HepG2 (cell line): ENCODE measurements at regions not wholly inside any gene's neighbourhood (a gene's known extent, or its start where the extent isn't known, plus 50 kb on each side); places are given as distances from the start of the nearest gene placed in this dataset.

Experiments
- CEBPG ChIP-seq: IDR thresholded peaks from 2 replicates; pipeline ENCODE4 v1.6.1; 2016
- ELF1 ChIP-seq: sonication (generic); formaldehyde crosslinking; IDR thresholded peaks from 2 replicates; pipeline ENCODE4 v1.4.0; 2020; ENCODE audit warnings: missing genetic modification reagents
- ERF ChIP-seq: IDR thresholded peaks from 2 replicates; pipeline ENCODE4 v1.6.1; 2018; ENCODE audit warnings: missing biosample characterization, missing genetic modification reagents
- IRF2 ChIP-seq: IDR thresholded peaks from 2 replicates; pipeline ENCODE4 v1.6.1; 2018; ENCODE audit warnings: missing genetic modification reagents, missing compliant biosample characterization
- KAT8 ChIP-seq: IDR thresholded peaks from 2 replicates; pipeline ENCODE4 v1.6.1; 2016; ENCODE audit warnings: missing genetic modification reagents, missing compliant biosample characterization
- MIER2 ChIP-seq: IDR thresholded peaks from 2 replicates; pipeline ENCODE4 v1.6.1; 2016; ENCODE audit warnings: missing biosample characterization, missing genetic modification reagents
- POGZ ChIP-seq: sonication (generic); formaldehyde crosslinking; IDR thresholded peaks from 2 replicates; pipeline ENCODE4 v1.4.0; 2020; ENCODE audit warnings: mild to moderate bottlenecking, missing genetic modification reagents
- RAD21 ChIP-seq: fragments of 450-650 bp; formaldehyde crosslinking; IDR thresholded peaks from 2 replicates; pipeline ENCODE4 v1.5.0; 2020; ENCODE audit warnings: mild to moderate bottlenecking
- RXRB ChIP-seq: IDR thresholded peaks from 2 replicates; pipeline ENCODE4 v1.6.1; 2016; ENCODE audit warnings: borderline replicate concordance, missing genetic modification reagents, missing compliant biosample characterization
- SALL1 ChIP-seq: sonication (generic); formaldehyde crosslinking; IDR thresholded peaks from 2 replicates; pipeline ENCODE4 v1.8.0; 2022; ENCODE audit warnings: mild to moderate bottlenecking, missing genetic modification reagents
- SIX4 ChIP-seq: sonication (generic); formaldehyde crosslinking; IDR thresholded peaks from 2 replicates; pipeline ENCODE4 v1.4.0; 2020; ENCODE audit warnings: missing genetic modification reagents
- SMC3 ChIP-seq: IDR thresholded peaks from 2 replicates; pipeline ENCODE4 v1.6.1; 2011; ENCODE audit warnings: low read length, improper control_type of control experiment
- SOX6 ChIP-seq, 2 experiments: fragments of 450-650 bp in 1 of 2; sonication (generic) in 1 of 2; formaldehyde crosslinking in 1 of 2; IDR thresholded peaks; 2 replicates each; pipeline versions ENCODE4 v1.4.0 to v1.6.1; 2017 to 2020; ENCODE audit warnings: antibody characterized with exemption in 1 of 2, mild to moderate bottlenecking in 1 of 2, missing genetic modification reagents in 1 of 2
- TEAD3 ChIP-seq: optimal IDR thresholded peaks from 2 replicates; pipeline ENCODE3; 2016; ENCODE audit warnings: borderline replicate concordance
- YY1 ChIP-seq: IDR thresholded peaks from 2 replicates; pipeline ENCODE4 v1.6.1; 2011; ENCODE audit warnings: low read length, low read depth, moderate library complexity, mild to moderate bottlenecking; ENCODE audit not compliant: insufficient read depth, insufficient replicate concordance
- ZMYM3 ChIP-seq: sonication (generic); formaldehyde crosslinking; IDR thresholded peaks from 2 replicates; pipeline ENCODE4 v1.5.1; 2020; ENCODE audit warnings: mild to moderate bottlenecking, missing genetic modification reagents
- ZNF205 ChIP-seq: IDR thresholded peaks from 2 replicates; pipeline ENCODE4 v1.6.1; 2018; ENCODE audit warnings: missing biosample characterization, missing genetic modification reagents
- ZNF331 ChIP-seq: sonication (generic); formaldehyde crosslinking; IDR thresholded peaks from 2 replicates; pipeline ENCODE4 v1.4.0; 2020; ENCODE audit warnings: missing genetic modification reagents
- ZNF33B ChIP-seq: sonication (generic); formaldehyde crosslinking; IDR thresholded peaks from 2 replicates; pipeline ENCODE4 v1.5.1; 2020; ENCODE audit warnings: mild to moderate bottlenecking, missing genetic modification reagents
- ZNF451 ChIP-seq: sonication (generic); formaldehyde crosslinking; IDR thresholded peaks from 2 replicates; pipeline ENCODE4 v1.5.0; 2020; ENCODE audit warnings: mild to moderate bottlenecking, missing genetic modification reagents
- ZNF501 ChIP-seq: sonication (generic); formaldehyde crosslinking; IDR thresholded peaks from 2 replicates; pipeline ENCODE4 v1.5.1; 2020; ENCODE audit warnings: mild to moderate bottlenecking, moderate library complexity, missing genetic modification reagents
- ZNF605 ChIP-seq: sonication (generic); formaldehyde crosslinking; IDR thresholded peaks from 2 replicates; pipeline ENCODE4 v1.8.0; 2022; ENCODE audit warnings: mild to moderate bottlenecking, missing genetic modification reagents
- ZNF713 ChIP-seq: sonication (generic); formaldehyde crosslinking; IDR thresholded peaks from 2 replicates; pipeline ENCODE4 v1.4.0; 2020; ENCODE audit warnings: mild to moderate bottlenecking, missing genetic modification reagents
- ZSCAN22 ChIP-seq: sonication (generic); formaldehyde crosslinking; IDR thresholded peaks from 2 replicates; pipeline ENCODE4 v1.4.0; 2020; ENCODE audit warnings: mild to moderate bottlenecking, missing genetic modification reagents
- TF ChIP-seq, protein P1 (sequence below): sonication (generic); formaldehyde crosslinking; IDR thresholded peaks from 2 replicates; pipeline ENCODE4 v1.5.0; 2020; ENCODE audit warnings: mild to moderate bottlenecking, missing genetic modification reagents, moderate library complexity
- TF ChIP-seq, protein P2 (sequence below): IDR thresholded peaks from 2 replicates; pipeline ENCODE4 v1.4.0; 2020; ENCODE audit warnings: mild to moderate bottlenecking, missing genetic modification reagents
- TF ChIP-seq, protein P3 (sequence below): sonication (generic); formaldehyde crosslinking; IDR thresholded peaks from 2 replicates; pipeline ENCODE4 v1.5.1; 2020; ENCODE audit warnings: mild to moderate bottlenecking, missing genetic modification reagents, borderline replicate concordance

DNA sequence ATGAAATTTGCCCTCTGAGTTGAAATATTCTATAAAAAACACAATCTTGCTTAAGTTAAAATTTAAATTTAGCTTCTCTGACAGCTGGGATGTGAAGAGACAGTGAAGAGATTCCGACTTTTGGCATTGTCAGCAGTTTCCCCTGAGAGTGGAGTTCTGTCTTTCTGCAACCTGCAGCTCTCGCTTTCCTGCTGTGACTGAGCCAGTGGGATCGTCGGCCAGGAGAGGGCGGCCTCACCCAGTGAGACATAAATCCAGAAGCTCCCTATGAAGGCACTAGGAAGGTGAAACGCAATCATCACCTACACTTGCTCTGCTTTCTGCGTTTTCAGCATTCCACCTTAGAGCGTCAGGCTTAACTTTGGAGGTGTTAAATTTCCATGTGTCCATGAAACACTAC is 75.4 kb upstream of the HNMT start (continued):
- TF ChIP-seq SALL1 (CRISPR knock-in tag) (peak; percentile 64), ZMYM3 (CRISPR knock-in tag) (peak; percentile 13; the same call in 1 of the 2 replicates), ZNF713 (no peak), SMC3 (peak; percentile 86), IRF2 (CRISPR knock-in tag) (peak; percentile 39; the same call in 1 of the 2 replicates), RAD21 (peak; percentile 77), CEBPG (CRISPR knock-in tag) (peak; percentile 33; the same call in 1 of the 2 replicates), ZNF501 (0 out of 2 replicates have a peak, but pooled peaks have one; percentile 29), KAT8 (CRISPR knock-in tag) (0 out of 2 replicates have a peak, but pooled peaks have one; percentile 25), ZNF205 (CRISPR knock-in tag) (0 out of 2 replicates have a peak, but pooled peaks have one; percentile 40), ELF1 (CRISPR knock-in tag) (0 out of 2 replicates have a peak, but pooled peaks have one; percentile 18), SOX6 (IDR thresholded peaks at IDR 0.05) (no peak), SOX6 (CRISPR knock-in tag; IDR thresholded peaks at IDR 0.05) (peak; percentile 46; the same call in 1 of the 2 replicates), ZNF605 (CRISPR knock-in tag) (0 out of 2 replicates have a peak, but pooled peaks have one; percentile 40), ERF (CRISPR knock-in tag) (peak; percentile 59; the same call in 1 of the 2 replicates), ZSCAN22 (CRISPR knock-in tag) (no peak), ZNF33B (peak; percentile 41; the same call in 1 of the 2 replicates), POGZ (CRISPR knock-in tag) (0 out of 2 replicates have a peak, but pooled peaks have one; percentile 34), ZNF451 (CRISPR knock-in tag) (no peak), MIER2 (CRISPR knock-in tag) (0 out of 2 replicates have a peak, but pooled peaks have one; percentile 44), SIX4 (no peak), TEAD3 (CRISPR knock-in tag) (peak; percentile 30), RXRB (CRISPR knock-in tag) (peak; percentile 38; the same call in 1 of the 2 replicates), ZNF331 (CRISPR knock-in tag) (0 out of 2 replicates have a peak, but pooled peaks have one; percentile 25), YY1 (peak; percentile 4)
- TF ChIP-seq, protein P1, sequence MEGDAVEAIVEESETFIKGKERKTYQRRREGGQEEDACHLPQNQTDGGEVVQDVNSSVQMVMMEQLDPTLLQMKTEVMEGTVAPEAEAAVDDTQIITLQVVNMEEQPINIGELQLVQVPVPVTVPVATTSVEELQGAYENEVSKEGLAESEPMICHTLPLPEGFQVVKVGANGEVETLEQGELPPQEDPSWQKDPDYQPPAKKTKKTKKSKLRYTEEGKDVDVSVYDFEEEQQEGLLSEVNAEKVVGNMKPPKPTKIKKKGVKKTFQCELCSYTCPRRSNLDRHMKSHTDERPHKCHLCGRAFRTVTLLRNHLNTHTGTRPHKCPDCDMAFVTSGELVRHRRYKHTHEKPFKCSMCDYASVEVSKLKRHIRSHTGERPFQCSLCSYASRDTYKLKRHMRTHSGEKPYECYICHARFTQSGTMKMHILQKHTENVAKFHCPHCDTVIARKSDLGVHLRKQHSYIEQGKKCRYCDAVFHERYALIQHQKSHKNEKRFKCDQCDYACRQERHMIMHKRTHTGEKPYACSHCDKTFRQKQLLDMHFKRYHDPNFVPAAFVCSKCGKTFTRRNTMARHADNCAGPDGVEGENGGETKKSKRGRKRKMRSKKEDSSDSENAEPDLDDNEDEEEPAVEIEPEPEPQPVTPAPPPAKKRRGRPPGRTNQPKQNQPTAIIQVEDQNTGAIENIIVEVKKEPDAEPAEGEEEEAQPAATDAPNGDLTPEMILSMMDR (CRISPR knock-in tag) = peak; percentile 96
- TF ChIP-seq, protein P2, sequence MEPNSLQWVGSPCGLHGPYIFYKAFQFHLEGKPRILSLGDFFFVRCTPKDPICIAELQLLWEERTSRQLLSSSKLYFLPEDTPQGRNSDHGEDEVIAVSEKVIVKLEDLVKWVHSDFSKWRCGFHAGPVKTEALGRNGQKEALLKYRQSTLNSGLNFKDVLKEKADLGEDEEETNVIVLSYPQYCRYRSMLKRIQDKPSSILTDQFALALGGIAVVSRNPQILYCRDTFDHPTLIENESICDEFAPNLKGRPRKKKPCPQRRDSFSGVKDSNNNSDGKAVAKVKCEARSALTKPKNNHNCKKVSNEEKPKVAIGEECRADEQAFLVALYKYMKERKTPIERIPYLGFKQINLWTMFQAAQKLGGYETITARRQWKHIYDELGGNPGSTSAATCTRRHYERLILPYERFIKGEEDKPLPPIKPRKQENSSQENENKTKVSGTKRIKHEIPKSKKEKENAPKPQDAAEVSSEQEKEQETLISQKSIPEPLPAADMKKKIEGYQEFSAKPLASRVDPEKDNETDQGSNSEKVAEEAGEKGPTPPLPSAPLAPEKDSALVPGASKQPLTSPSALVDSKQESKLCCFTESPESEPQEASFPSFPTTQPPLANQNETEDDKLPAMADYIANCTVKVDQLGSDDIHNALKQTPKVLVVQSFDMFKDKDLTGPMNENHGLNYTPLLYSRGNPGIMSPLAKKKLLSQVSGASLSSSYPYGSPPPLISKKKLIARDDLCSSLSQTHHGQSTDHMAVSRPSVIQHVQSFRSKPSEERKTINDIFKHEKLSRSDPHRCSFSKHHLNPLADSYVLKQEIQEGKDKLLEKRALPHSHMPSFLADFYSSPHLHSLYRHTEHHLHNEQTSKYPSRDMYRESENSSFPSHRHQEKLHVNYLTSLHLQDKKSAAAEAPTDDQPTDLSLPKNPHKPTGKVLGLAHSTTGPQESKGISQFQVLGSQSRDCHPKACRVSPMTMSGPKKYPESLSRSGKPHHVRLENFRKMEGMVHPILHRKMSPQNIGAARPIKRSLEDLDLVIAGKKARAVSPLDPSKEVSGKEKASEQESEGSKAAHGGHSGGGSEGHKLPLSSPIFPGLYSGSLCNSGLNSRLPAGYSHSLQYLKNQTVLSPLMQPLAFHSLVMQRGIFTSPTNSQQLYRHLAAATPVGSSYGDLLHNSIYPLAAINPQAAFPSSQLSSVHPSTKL = peak; percentile 38; the same call in 1 of the 2 replicates
- TF ChIP-seq, protein P3, sequence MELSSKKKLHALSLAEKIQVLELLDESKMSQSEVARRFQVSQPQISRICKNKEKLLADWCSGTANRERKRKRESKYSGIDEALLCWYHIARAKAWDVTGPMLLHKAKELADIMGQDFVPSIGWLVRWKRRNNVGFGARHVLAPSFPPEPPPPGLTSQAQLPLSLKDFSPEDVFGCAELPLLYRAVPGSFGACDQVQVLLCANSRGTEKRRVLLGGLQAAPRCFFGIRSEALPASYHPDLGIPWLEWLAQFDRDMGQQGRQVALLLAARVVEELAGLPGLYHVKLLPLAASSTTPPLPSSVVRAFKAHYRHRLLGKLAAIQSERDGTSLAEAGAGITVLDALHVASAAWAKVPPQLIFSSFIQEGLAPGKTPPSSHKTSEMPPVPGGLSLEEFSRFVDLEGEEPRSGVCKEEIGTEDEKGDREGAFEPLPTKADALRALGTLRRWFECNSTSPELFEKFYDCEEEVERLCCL (CRISPR knock-in tag) = no peak
